Ishikawa (cell line): ENCODE measurements at regions not wholly inside any gene's neighbourhood (a gene's known extent, or its start where the extent isn't known, plus 50 kb on each side); places are given as distances from the start of the nearest gene placed in this dataset.

Source experiments
- CEBPB ChIP-seq: IDR thresholded peaks from 2 replicates; pipeline ENCODE4 v1.6.1; 2012
- CREB1 ChIP-seq: IDR thresholded peaks from 2 replicates; pipeline ENCODE4 v1.6.1; 2012; ENCODE audit warnings: low read depth
- EGR1 ChIP-seq: IDR thresholded peaks from 2 replicates; pipeline ENCODE4 v1.6.1; 2012
- EP300 ChIP-seq: IDR thresholded peaks from 2 replicates; pipeline ENCODE4 v1.6.1; 2012; ENCODE audit warnings: borderline replicate concordance
- FOXM1 ChIP-seq: IDR thresholded peaks from 2 replicates; pipeline ENCODE4 v1.6.1; 2012; ENCODE audit warnings: low read depth, borderline replicate concordance
- MAX ChIP-seq: IDR thresholded peaks from 2 replicates; pipeline ENCODE4 v1.6.1; 2012
- NFIC ChIP-seq: IDR thresholded peaks from 2 replicates; pipeline ENCODE4 v1.6.1; 2012
- RAD21 ChIP-seq: IDR thresholded peaks from 2 replicates; pipeline ENCODE4 v1.6.1; 2012; ENCODE audit warnings: low read depth
- TAF1 ChIP-seq: IDR thresholded peaks from 2 replicates; pipeline ENCODE4 v1.6.1; 2012; ENCODE audit warnings: low read depth, mild to moderate bottlenecking
- TCF12 ChIP-seq: IDR thresholded peaks from 2 replicates; pipeline ENCODE4 v1.6.1; 2012; ENCODE audit warnings: low read depth
- TEAD4 ChIP-seq: IDR thresholded peaks from 2 replicates; pipeline ENCODE4 v1.6.1; 2012
- USF1 ChIP-seq: IDR thresholded peaks from 2 replicates; pipeline ENCODE4 v1.6.1; 2012
- YY1 ChIP-seq: IDR thresholded peaks from 2 replicates; pipeline ENCODE4 v1.6.1; 2012; ENCODE audit warnings: low read depth
- ZBTB7A ChIP-seq: IDR thresholded peaks from 2 replicates; pipeline ENCODE4 v1.6.1; 2012; ENCODE audit warnings: low read depth
- TF ChIP-seq, protein P1 (sequence below): IDR thresholded peaks from 2 replicates; pipeline ENCODE4 v1.6.1; 2012; ENCODE audit warnings: low read depth, mild to moderate bottlenecking

- no peak for TF ChIP-seq RAD21
- no peak for TF ChIP-seq NFIC
- TF ChIP-seq EGR1: no peak
- TF ChIP-seq MAX: no peak
- no peak for TF ChIP-seq EP300
- TF ChIP-seq CREB1: no peak
- TF ChIP-seq ZBTB7A: no peak
- TF ChIP-seq CEBPB: no peak
- TF ChIP-seq USF1: no peak
- no peak for TF ChIP-seq TEAD4
- TF ChIP-seq FOXM1: no peak
- no peak for TF ChIP-seq TCF12
- TF ChIP-seq YY1: no peak
- no peak for TF ChIP-seq TAF1
- TF ChIP-seq, protein P1, sequence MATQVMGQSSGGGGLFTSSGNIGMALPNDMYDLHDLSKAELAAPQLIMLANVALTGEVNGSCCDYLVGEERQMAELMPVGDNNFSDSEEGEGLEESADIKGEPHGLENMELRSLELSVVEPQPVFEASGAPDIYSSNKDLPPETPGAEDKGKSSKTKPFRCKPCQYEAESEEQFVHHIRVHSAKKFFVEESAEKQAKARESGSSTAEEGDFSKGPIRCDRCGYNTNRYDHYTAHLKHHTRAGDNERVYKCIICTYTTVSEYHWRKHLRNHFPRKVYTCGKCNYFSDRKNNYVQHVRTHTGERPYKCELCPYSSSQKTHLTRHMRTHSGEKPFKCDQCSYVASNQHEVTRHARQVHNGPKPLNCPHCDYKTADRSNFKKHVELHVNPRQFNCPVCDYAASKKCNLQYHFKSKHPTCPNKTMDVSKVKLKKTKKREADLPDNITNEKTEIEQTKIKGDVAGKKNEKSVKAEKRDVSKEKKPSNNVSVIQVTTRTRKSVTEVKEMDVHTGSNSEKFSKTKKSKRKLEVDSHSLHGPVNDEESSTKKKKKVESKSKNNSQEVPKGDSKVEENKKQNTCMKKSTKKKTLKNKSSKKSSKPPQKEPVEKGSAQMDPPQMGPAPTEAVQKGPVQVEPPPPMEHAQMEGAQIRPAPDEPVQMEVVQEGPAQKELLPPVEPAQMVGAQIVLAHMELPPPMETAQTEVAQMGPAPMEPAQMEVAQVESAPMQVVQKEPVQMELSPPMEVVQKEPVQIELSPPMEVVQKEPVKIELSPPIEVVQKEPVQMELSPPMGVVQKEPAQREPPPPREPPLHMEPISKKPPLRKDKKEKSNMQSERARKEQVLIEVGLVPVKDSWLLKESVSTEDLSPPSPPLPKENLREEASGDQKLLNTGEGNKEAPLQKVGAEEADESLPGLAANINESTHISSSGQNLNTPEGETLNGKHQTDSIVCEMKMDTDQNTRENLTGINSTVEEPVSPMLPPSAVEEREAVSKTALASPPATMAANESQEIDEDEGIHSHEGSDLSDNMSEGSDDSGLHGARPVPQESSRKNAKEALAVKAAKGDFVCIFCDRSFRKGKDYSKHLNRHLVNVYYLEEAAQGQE: no peak
These were observed 181.3 kb upstream of the SPAG17 start for GRCh38 chr1:118366286-118366685.

DNA sequence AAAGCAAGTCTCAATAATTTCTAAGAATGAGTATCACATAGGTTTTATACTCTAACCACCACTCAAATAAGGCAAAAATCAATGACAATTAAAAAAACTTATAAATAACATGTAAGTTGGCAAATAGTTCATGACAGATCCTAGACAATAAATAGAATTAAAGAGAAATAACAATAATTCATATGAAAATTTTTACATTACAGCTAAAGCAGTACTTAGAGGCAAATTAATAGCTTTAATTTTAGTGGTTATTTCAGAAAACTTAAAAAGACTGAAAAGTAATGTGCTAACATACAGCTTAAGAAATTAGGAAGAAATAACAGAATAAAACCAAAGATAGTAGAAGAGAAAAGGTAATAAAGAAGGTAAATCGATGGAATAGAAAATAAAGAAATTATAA is 179.9 kb upstream of the SPAG17 start:
- TF ChIP-seq, protein P1: no peak
- TF ChIP-seq TEAD4 (no peak), USF1 (no peak)

DNA sequence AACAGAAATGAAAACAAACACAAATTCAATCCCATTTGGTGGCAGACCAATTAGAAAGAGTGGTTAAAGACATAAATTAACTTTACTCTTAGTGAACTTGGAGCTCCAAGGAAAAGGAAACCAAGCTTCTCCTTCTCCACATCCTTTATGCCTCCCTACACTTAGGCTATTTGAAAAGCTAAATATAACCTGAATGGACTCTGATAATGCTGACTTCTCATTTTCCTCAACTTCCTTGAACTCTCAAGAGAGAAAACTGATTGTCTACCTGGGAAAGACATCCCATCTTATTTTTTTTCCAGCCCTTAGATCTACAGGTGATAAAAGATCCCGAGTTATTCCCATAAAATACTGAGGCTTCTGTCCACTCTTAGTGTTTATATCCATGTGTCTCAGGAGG is 178.4 kb upstream of the SPAG17 start:
- no peak for TF ChIP-seq ZBTB7A
- TF ChIP-seq FOXM1: no peak
- TF ChIP-seq YY1: no peak
- no peak for TF ChIP-seq MAX
- TF ChIP-seq TAF1: no peak
- TF ChIP-seq EGR1: no peak
- TF ChIP-seq USF1: no peak
- TF ChIP-seq RAD21: no peak
- no peak for TF ChIP-seq TCF12
- TF ChIP-seq, protein P1: no peak
- TF ChIP-seq TEAD4: no peak
- TF ChIP-seq CREB1: no peak
- TF ChIP-seq EP300: no peak
- TF ChIP-seq NFIC: no peak
- TF ChIP-seq CEBPB: no peak

- no peak for TF ChIP-seq TEAD4
These were observed 175.8 kb upstream of the SPAG17 start for GRCh38 chr1:118360817-118361216.

DNA sequence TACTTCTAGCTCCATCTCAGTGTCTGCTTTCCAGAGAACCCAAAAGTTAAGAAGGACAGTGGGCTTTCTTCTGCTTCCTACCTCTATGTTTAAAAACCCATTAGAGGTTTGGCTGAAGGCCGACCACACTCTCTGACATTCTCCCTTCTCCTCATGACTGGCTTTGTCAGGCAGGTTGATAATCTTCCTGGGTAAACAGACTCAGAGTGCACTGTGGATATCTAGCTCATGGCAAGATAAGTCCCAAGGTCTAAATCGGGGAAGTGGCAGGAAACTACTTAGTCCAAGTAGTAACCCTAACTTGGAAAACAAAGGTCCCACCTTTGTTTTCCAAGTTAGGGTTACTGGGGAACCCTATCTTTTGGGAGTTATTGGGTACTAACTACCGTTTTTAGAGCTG is 161.9 kb upstream of the SPAG17 start:
- no peak for TF ChIP-seq RAD21
